Ascending aorta (tissue), 2 donors: ENCODE measurements at regions not wholly inside any gene's neighbourhood (a gene's known extent, or its start where the extent isn't known, plus 50 kb on each side); places are given as distances from the start of the nearest gene placed in this dataset.
A peak's percentile ranks its signal among the peaks of the same experiment; 100 is the strongest.

Source experiments
- DNase-seq, 2 donors: peaks; one replicate each; pipeline ENCODE4 v3.0.0-alpha.2; 2019; ENCODE audit warnings: low spot score in 2 of 2
- H3K27ac ChIP-seq, 2 donors: fragments of 200-600 bp; sonication (generic); one replicate each; pipeline ENCODE4 v1.5.1; 2016 to 2017; ENCODE audit warnings: mild to moderate bottlenecking in 1 of 2
- H3K27me3 ChIP-seq: fragments of 200-600 bp; sonication (generic); one replicate; pipeline ENCODE4 v1.5.1; 2017
- H3K36me3 ChIP-seq, 2 donors: fragments of 200-600 bp; sonication (generic); one replicate each; pipeline ENCODE4 v1.5.1; 2016
- H3K4me1 ChIP-seq, 2 donors: fragments of 200-600 bp; sonication (generic); one replicate each; pipeline ENCODE4 v1.5.1; 2016 to 2017; ENCODE audit warnings: mild to moderate bottlenecking in 1 of 2
- H3K4me3 ChIP-seq, 2 donors: fragments of 200-600 bp; sonication (generic); one replicate each; pipeline ENCODE4 v1.5.1; 2016 to 2017; ENCODE audit warnings: mild to moderate bottlenecking in 1 of 2
- H3K9me3 ChIP-seq, 2 donors: fragments of 200-600 bp; sonication (generic); one replicate each; pipeline ENCODE4 v1.5.1; 2016
- intact Hi-C: fragments of 100-400 bp; cut with DNase I; formaldehyde crosslinking; loops from one replicate; pipeline ENCODE4 v1.15.1; 2023
- TF ChIP-seq, protein P1 (sequence below), 3 experiments: fragments of 200-600 bp in 2 of 3; fragments of 450-650 bp in 1 of 3; sonication (generic) in 2 of 3; IDR thresholded peaks; one replicate each; pipeline ENCODE4 v1.5.1; 2016 to 2019; ENCODE audit warnings: antibody characterized with exemption in 3 of 3, mild to moderate bottlenecking in 1 of 3, moderate library complexity in 1 of 3

GRCh38 chr6:27119329-27119728 is 128.2 kb upstream of the PRSS16 start:
- H3K4me1 ChIP-seq = no peaks in the 10 kb centered on the region
- H3K27ac ChIP-seq = no peak overlapping the region
- intact Hi-C loops = no loop called here
- no peak overlapping the region for H3K4me3 ChIP-seq
- DNase-seq = no peak
- no peaks in the 10 kb centered on the region for H3K9me3 ChIP-seq
- no peaks in the 10 kb centered on the region for H3K27me3 ChIP-seq
- no peaks in the 10 kb centered on the region for H3K36me3 ChIP-seq
- TF ChIP-seq, protein P1, sequence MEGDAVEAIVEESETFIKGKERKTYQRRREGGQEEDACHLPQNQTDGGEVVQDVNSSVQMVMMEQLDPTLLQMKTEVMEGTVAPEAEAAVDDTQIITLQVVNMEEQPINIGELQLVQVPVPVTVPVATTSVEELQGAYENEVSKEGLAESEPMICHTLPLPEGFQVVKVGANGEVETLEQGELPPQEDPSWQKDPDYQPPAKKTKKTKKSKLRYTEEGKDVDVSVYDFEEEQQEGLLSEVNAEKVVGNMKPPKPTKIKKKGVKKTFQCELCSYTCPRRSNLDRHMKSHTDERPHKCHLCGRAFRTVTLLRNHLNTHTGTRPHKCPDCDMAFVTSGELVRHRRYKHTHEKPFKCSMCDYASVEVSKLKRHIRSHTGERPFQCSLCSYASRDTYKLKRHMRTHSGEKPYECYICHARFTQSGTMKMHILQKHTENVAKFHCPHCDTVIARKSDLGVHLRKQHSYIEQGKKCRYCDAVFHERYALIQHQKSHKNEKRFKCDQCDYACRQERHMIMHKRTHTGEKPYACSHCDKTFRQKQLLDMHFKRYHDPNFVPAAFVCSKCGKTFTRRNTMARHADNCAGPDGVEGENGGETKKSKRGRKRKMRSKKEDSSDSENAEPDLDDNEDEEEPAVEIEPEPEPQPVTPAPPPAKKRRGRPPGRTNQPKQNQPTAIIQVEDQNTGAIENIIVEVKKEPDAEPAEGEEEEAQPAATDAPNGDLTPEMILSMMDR (IDR thresholded peaks at IDR 0.05) = no peak

DNA sequence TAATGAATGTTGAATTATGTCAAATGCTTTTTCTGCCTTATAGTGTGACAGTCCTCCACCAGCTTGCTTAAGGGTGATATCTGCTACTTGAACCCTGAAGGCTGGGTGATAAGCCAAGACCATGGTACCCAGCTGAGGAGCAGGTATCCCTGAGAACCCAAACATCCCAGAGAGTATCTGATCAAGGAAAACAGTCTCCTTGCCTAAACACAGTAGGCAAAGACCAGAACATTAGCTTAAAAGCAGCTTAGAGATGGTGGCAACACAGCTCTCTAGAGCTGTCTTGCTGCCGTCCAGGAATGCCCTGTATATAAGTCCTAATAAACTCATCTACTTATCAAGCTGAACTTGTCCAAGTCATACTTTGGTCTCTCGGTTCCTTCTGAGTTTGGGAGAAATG is 127.7 kb upstream of the PRSS16 start:
- Histone ChIP-seq H3K27me3 (no peaks in the 10 kb centered on the region), H3K9me3 (no peaks in the 10 kb centered on the region), H3K36me3 (no peaks in the 10 kb centered on the region), H3K27ac (no peak overlapping the region), H3K4me1 (no peaks in the 10 kb centered on the region), H3K4me3 (no peak overlapping the region)
- intact Hi-C loops = no loop called here
- TF ChIP-seq, protein P1 (IDR thresholded peaks at IDR 0.05) = no peak
- no peak for DNase-seq

DNA sequence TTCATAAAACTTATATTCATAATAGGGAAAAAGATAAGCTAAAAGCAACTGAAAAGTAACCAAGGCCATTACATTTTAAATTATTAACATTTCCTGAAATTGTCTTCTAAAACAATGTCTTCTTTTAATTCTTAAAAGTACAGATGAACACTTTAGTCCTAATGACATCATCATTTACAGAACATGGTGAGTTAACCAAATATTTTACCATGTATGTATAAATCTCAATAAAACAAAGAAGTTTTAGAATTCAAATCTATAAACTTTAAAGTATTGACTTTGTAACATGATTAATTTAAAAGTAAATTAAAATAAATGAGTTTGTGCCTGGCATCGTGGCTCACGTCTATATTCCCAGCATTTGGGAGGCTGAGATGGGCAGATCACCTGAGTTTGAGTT is 125.9 kb upstream of the PRSS16 start:
- H3K4me1 ChIP-seq = no peaks in the 10 kb centered on the region
- no peaks in the 10 kb centered on the region for H3K9me3 ChIP-seq
- intact Hi-C loops = no loop called here
- no peak for DNase-seq
- TF ChIP-seq, protein P1 (IDR thresholded peaks at IDR 0.05) = no peak
- no peak overlapping the region for H3K27ac ChIP-seq
- no peak overlapping the region for H3K4me3 ChIP-seq
- H3K27me3 ChIP-seq = no peaks in the 10 kb centered on the region
- no peaks in the 10 kb centered on the region for H3K36me3 ChIP-seq

- H3K36me3 ChIP-seq = no peaks in the 10 kb centered on the region
- H3K9me3 ChIP-seq = no peaks in the 10 kb centered on the region
- intact Hi-C loops = no loop called here
- TF ChIP-seq, protein P1 (IDR thresholded peaks at IDR 0.05) = no peak
- H3K4me3 ChIP-seq = no peak overlapping the region
- DNase-seq = no peak
- no peak overlapping the region for H3K27ac ChIP-seq
- H3K27me3 ChIP-seq = no peaks in the 10 kb centered on the region
- H3K4me1 ChIP-seq = no peaks in the 10 kb centered on the region
Measured at GRCh38 chr6:27124252-27124657, 123.2 kb upstream of the PRSS16 start.

- H3K36me3 ChIP-seq = no peaks in the 10 kb centered on the region
- DNase-seq = no peak
- intact Hi-C loops = loop anchor here (1.0 to 2.0 kb wide), 2 partner anchors 51 to 627 kb away; no protein-coding TSS in a partner anchor
- peak overlapping the region in 1 of 2 donors; percentile 61 for H3K4me3 ChIP-seq
- no peaks in the 10 kb centered on the region for H3K4me1 ChIP-seq
- TF ChIP-seq, protein P1 (IDR thresholded peaks at IDR 0.05) = no peak
- H3K9me3 ChIP-seq = no peaks in the 10 kb centered on the region
- H3K27me3 ChIP-seq = no peaks in the 10 kb centered on the region
- H3K27ac ChIP-seq = peak overlapping the region; percentile 16 to 64
Measured at GRCh38 chr6:27126046-27126814, 121.3 kb upstream of the PRSS16 start.
